ENCODE measurements at regions not wholly inside any gene's neighbourhood (a gene's known extent, or its start where the extent isn't known, plus 50 kb on each side); places are given as distances from the start of the nearest gene placed in this dataset.

GRCh38 chr11:15629690-15630321 lies 515.1 kb downstream of the INSC start:
- no peak for DNase-seq

GRCh38 chr11:15630896-15631295 lies 516.2 kb downstream of the INSC start:
- no peak for DNase-seq

- DNase-seq: no peak
Measured at GRCh38 chr11:15635521-15635920, 520.8 kb downstream of the INSC start.

- no peak for DNase-seq
Measured at GRCh38 chr11:15636521-15637089, 521.9 kb downstream of the INSC start.

- DNase-seq: no peak
Measured at GRCh38 chr11:15638386-15638787, 523.7 kb downstream of the INSC start.

- no peak for DNase-seq
Measured at GRCh38 chr11:15640318-15640717, 525.6 kb downstream of the INSC start.

- DNase-seq: no peak
Measured at GRCh38 chr11:15641271-15642045, 526.7 kb downstream of the INSC start.

GRCh38 chr11:15645201-15645600 lies 530.5 kb downstream of the INSC start:
- no peak for DNase-seq

GRCh38 chr11:15649371-15650104 lies 534.8 kb downstream of the INSC start:
- no peak for DNase-seq

- peak; percentile 37 to 48 for DNase-seq
Measured at GRCh38 chr11:15650105-15650938, 535.6 kb downstream of the INSC start.

GRCh38 chr11:15651033-15651432 lies 536.3 kb downstream of the INSC start:
- no peak for DNase-seq

- DNase-seq: no peak
Measured at GRCh38 chr11:15651816-15652215, 537.1 kb downstream of the INSC start.

GRCh38 chr11:15653191-15653710 lies 538.5 kb downstream of the INSC start:
- DNase-seq: no peak

GRCh38 chr11:15654451-15654850 lies 539.7 kb downstream of the INSC start:
- no peak for DNase-seq

- DNase-seq: no peak
Measured at GRCh38 chr11:15655552-15655951, 540.8 kb downstream of the INSC start.

- DNase-seq: no peak
Measured at GRCh38 chr11:15657264-15657663, 542.5 kb downstream of the INSC start.

GRCh38 chr11:15660496-15660895 lies 545.8 kb downstream of the INSC start:
- no peak for DNase-seq

GRCh38 chr11:15662285-15662684 lies 547.6 kb downstream of the INSC start:
- no peak for DNase-seq

- DNase-seq: no peak
Measured at GRCh38 chr11:15663777-15664218, 549.1 kb downstream of the INSC start.

GRCh38 chr11:15665368-15665871 lies 550.7 kb downstream of the INSC start:
- DNase-seq: no peak

- DNase-seq: no peak
Measured at GRCh38 chr11:15667127-15667725, 552.5 kb downstream of the INSC start.

- no peak for DNase-seq
Measured at GRCh38 chr11:15668718-15669117, 554.0 kb downstream of the INSC start.
